Neural cell (in vitro differentiated cells): ENCODE measurements at regions not wholly inside any gene's neighbourhood (a gene's known extent, or its start where the extent isn't known, plus 50 kb on each side); places are given as distances from the start of the nearest gene placed in this dataset.

Experiments
- H2AFZ ChIP-seq: fragments of 200-600, 300-800 bp; sonication (generic), shearing (Covaris generic); 2 replicates; pipeline ENCODE4 v1.6.0; 2014; ENCODE audit warnings: low read depth, mild to moderate bottlenecking, antibody characterized with exemption, low read length, moderate library complexity
- H3F3A ChIP-seq: fragments of 200-600 bp; shearing (Covaris generic); 2 replicates; pipeline ENCODE4 v1.6.1; 2016; ENCODE audit warnings: mild to moderate bottlenecking, moderate library complexity, mixed read lengths, antibody characterized with exemption, low read length; ENCODE audit not compliant: insufficient read depth, poor library complexity, severe bottlenecking
- H3K27ac ChIP-seq: fragments of 200-600, 300-800 bp; sonication (generic), shearing (Covaris generic); 2 replicates; pipeline ENCODE4 v1.5.1; 2014; ENCODE audit warnings: mild to moderate bottlenecking, low read length, moderate library complexity
- H3K27me3 ChIP-seq: fragments of 300-800, 200-600 bp; sonication (generic), shearing (Covaris generic); 2 replicates; pipeline ENCODE4 v1.6.0; 2014; ENCODE audit warnings: mild to moderate bottlenecking, low read depth, low read length, moderate library complexity; ENCODE audit not compliant: insufficient read depth
- H3K36me3 ChIP-seq: fragments of 300-800, 200-600 bp; sonication (generic), shearing (Covaris generic); 2 replicates; pipeline ENCODE4 v1.5.1; 2014; ENCODE audit warnings: mild to moderate bottlenecking, antibody characterized with exemption, low read length, moderate library complexity; ENCODE audit not compliant: insufficient read depth
- H3K4me2 ChIP-seq: fragments of 300-800, 200-600 bp; sonication (generic), shearing (Covaris generic); 2 replicates; pipeline ENCODE4 v1.6.0; 2014; ENCODE audit warnings: mild to moderate bottlenecking, low read length
- H3K4me3 ChIP-seq: fragments of 300-800, 200-600 bp; sonication (generic), shearing (Covaris generic); 2 replicates; pipeline ENCODE4 v1.5.1; 2014; ENCODE audit warnings: mild to moderate bottlenecking, low read length, moderate library complexity
- H3K79me2 ChIP-seq: fragments of 200-600 bp; shearing (Covaris generic); replicated peaks from 2 replicates; pipeline ENCODE4 v1.6.0; 2014; ENCODE audit warnings: mild to moderate bottlenecking, low read length, moderate library complexity; ENCODE audit not compliant: insufficient read depth
- H3K9ac ChIP-seq: fragments of 300-800, 200-600 bp; sonication (generic), shearing (Covaris generic); 2 replicates; pipeline ENCODE4 v1.6.1; 2016; ENCODE audit warnings: mild to moderate bottlenecking, low read length, mixed read lengths
- H3K9me2 ChIP-seq: fragments of 200-600 bp; shearing (Covaris generic); 2 replicates; pipeline ENCODE4 v1.6.1; 2016; ENCODE audit warnings: mild to moderate bottlenecking, low read length, mixed read lengths; ENCODE audit not compliant: insufficient read depth
- H3K9me3 ChIP-seq: fragments of 200-600, 300-800 bp; sonication (generic), shearing (Covaris generic); 2 replicates; pipeline ENCODE4 v1.6.1; 2016; ENCODE audit warnings: mild to moderate bottlenecking, mixed run types, low read length, moderate library complexity, mixed read lengths
- H4K20me1 ChIP-seq: fragments of 200-600 bp; shearing (Covaris generic); 2 replicates; pipeline ENCODE4 v1.6.1; 2016; ENCODE audit warnings: mild to moderate bottlenecking, mixed run types; ENCODE audit not compliant: insufficient read depth
- EP300 ChIP-seq: fragments of 450-650 bp; conservative IDR thresholded peaks from 2 replicates; pipeline ENCODE4 v1.6.1; 2014; ENCODE audit warnings: antibody characterized with exemption, mild to moderate bottlenecking, moderate library complexity; ENCODE audit not compliant: poor library complexity, severe bottlenecking
- EZH2 ChIP-seq: fragments of 200-600, 300-800 bp; shearing (Covaris generic), sonication (generic); IDR thresholded peaks from 2 replicates; pipeline ENCODE4 v1.6.1; 2014; ENCODE audit warnings: antibody characterized with exemption, low read length, borderline replicate concordance, mild to moderate bottlenecking; ENCODE audit not compliant: insufficient read depth, poor library complexity, severe bottlenecking
- MXI1 ChIP-seq: fragments of 450-650 bp; conservative IDR thresholded peaks from 2 replicates; pipeline ENCODE4 v1.6.1; 2014; ENCODE audit warnings: antibody characterized with exemption, mild to moderate bottlenecking; ENCODE audit not compliant: poor library complexity, severe bottlenecking
- POLR2AphosphoS5 ChIP-seq: IDR thresholded peaks from 2 replicates; pipeline ENCODE4 v1.6.1; 2012
- RAD21 ChIP-seq: fragments of 450-650 bp; conservative IDR thresholded peaks from 2 replicates; pipeline ENCODE4 v1.6.1; 2014; ENCODE audit warnings: antibody characterized with exemption, mild to moderate bottlenecking, moderate library complexity
- REST ChIP-seq: IDR thresholded peaks from 2 replicates; pipeline ENCODE4 v1.6.1; 2012; ENCODE audit warnings: borderline replicate concordance
- SMC3 ChIP-seq: fragments of 450-650 bp; conservative IDR thresholded peaks from 2 replicates; pipeline ENCODE4 v1.6.1; 2014; ENCODE audit warnings: antibody characterized with exemption, mild to moderate bottlenecking, moderate library complexity; ENCODE audit not compliant: poor library complexity
- TAF1 ChIP-seq: IDR thresholded peaks from 2 replicates; pipeline ENCODE4 v1.6.1; 2012; ENCODE audit warnings: low read depth
- TF ChIP-seq, protein P1 (sequence below): fragments of 450-650 bp; IDR thresholded peaks from 2 replicates; pipeline ENCODE4 v1.5.1; 2014; ENCODE audit warnings: antibody characterized with exemption, mild to moderate bottlenecking, moderate library complexity; ENCODE audit not compliant: poor library complexity, severe bottlenecking

GRCh38 chr10:50992972-50993766, 81.1 kb upstream of the PRKG1 start:
- Histone ChIP-seq H3K9me2 (no peaks in the 10 kb centered on the region), H2AFZ (no peak overlapping the region), H3K27me3 (peaks cover 47% of the 10 kb centered on the region), H3K79me2 (no peaks in the 10 kb centered on the region), H3K27ac (no peak overlapping the region), H3F3A (no peaks in the 10 kb centered on the region), H3K9me3 (no peaks in the 10 kb centered on the region), H3K4me3 (no peak overlapping the region), H3K9ac (no peak overlapping the region), H3K4me2 (no peak overlapping the region), H4K20me1 (no peaks in the 10 kb centered on the region), H3K36me3 (no peaks in the 10 kb centered on the region)
- TF ChIP-seq RAD21 (no peak), MXI1 (no peak), POLR2AphosphoS5 (no peak), EZH2 (no peak)

- no peak overlapping the region for H2AFZ ChIP-seq
- no peaks in the 10 kb centered on the region for H3K36me3 ChIP-seq
- peaks cover 47% of the 10 kb centered on the region for H3K27me3 ChIP-seq
- no peak for TF ChIP-seq MXI1
- no peak for TF ChIP-seq EP300
- no peak for TF ChIP-seq RAD21
- no peak for TF ChIP-seq EZH2
- TF ChIP-seq REST, result no peak
- TF ChIP-seq, protein P1, sequence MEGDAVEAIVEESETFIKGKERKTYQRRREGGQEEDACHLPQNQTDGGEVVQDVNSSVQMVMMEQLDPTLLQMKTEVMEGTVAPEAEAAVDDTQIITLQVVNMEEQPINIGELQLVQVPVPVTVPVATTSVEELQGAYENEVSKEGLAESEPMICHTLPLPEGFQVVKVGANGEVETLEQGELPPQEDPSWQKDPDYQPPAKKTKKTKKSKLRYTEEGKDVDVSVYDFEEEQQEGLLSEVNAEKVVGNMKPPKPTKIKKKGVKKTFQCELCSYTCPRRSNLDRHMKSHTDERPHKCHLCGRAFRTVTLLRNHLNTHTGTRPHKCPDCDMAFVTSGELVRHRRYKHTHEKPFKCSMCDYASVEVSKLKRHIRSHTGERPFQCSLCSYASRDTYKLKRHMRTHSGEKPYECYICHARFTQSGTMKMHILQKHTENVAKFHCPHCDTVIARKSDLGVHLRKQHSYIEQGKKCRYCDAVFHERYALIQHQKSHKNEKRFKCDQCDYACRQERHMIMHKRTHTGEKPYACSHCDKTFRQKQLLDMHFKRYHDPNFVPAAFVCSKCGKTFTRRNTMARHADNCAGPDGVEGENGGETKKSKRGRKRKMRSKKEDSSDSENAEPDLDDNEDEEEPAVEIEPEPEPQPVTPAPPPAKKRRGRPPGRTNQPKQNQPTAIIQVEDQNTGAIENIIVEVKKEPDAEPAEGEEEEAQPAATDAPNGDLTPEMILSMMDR, result no peak
- no peak for TF ChIP-seq SMC3
- no peak for TF ChIP-seq TAF1
- TF ChIP-seq POLR2AphosphoS5, result no peak
- H3F3A ChIP-seq, result no peaks in the 10 kb centered on the region
- H3K9me3 ChIP-seq, result no peaks in the 10 kb centered on the region
- H3K4me3 ChIP-seq, result no peak overlapping the region
- H3K4me2 ChIP-seq, result no peak overlapping the region
- no peaks in the 10 kb centered on the region for H4K20me1 ChIP-seq
- H3K9me2 ChIP-seq, result no peaks in the 10 kb centered on the region
- H3K9ac ChIP-seq, result no peak overlapping the region
- no peaks in the 10 kb centered on the region for H3K79me2 ChIP-seq
- H3K27ac ChIP-seq, result no peak overlapping the region
Measured at GRCh38 chr10:50993771-50994251, 80.5 kb upstream of the PRKG1 start.
